H9 (cell line): ENCODE measurements at regions not wholly inside any gene's neighbourhood (a gene's known extent, or its start where the extent isn't known, plus 50 kb on each side); places are given as distances from the start of the nearest gene placed in this dataset.

Experiments
- DNase-seq: peaks from one replicate; pipeline ENCODE4 v3.0.0-alpha.2; 2017
- H2AFZ ChIP-seq: one replicate; pipeline ENCODE4 v1.6.1; 2013; ENCODE audit warnings: mild to moderate bottlenecking, low read length, control low read depth, moderate library complexity
- H2AK5ac ChIP-seq: 2 replicates; pipeline ENCODE4 v1.6.1; 2013; ENCODE audit warnings: low read length, control low read depth, mixed read lengths; ENCODE audit not compliant: insufficient read length
- H2BK120ac ChIP-seq: one replicate; pipeline ENCODE4 v1.6.1; 2013; ENCODE audit warnings: low read depth, mild to moderate bottlenecking, low read length, control low read depth, inconsistent platforms; ENCODE audit not compliant: poor library complexity, severe bottlenecking
- H2BK12ac ChIP-seq: 2 replicates; pipeline ENCODE4 v1.6.1; 2013; ENCODE audit warnings: low read length, control low read depth, mixed read lengths, low read depth; ENCODE audit not compliant: insufficient read length
- H2BK15ac ChIP-seq: 2 replicates; pipeline ENCODE4 v1.6.1; 2013; ENCODE audit warnings: low read depth, low read length, control low read depth
- H2BK20ac ChIP-seq: one replicate; pipeline ENCODE4 v1.6.1; 2013; ENCODE audit warnings: low read depth, mild to moderate bottlenecking, low read length, control low read depth, inconsistent platforms; ENCODE audit not compliant: poor library complexity, severe bottlenecking
- H2BK5ac ChIP-seq: 2 replicates; pipeline ENCODE4 v1.6.1; 2013; ENCODE audit warnings: low read length, control low read depth, mixed read lengths; ENCODE audit not compliant: insufficient read length
- H3K14ac ChIP-seq: 2 replicates; pipeline ENCODE4 v1.6.1; 2013; ENCODE audit warnings: low read length, control low read depth; ENCODE audit not compliant: insufficient read depth
- H3K18ac ChIP-seq: 2 replicates; pipeline ENCODE4 v1.6.1; 2013; ENCODE audit warnings: low read depth, mild to moderate bottlenecking, mixed read lengths, low read length, control low read depth; ENCODE audit not compliant: insufficient read length
- H3K23ac ChIP-seq: 2 replicates; pipeline ENCODE4 v1.6.1; 2013; ENCODE audit warnings: low read length, control low read depth, mixed read lengths, low read depth; ENCODE audit not compliant: insufficient read length
- H3K23me2 ChIP-seq: 2 replicates; pipeline ENCODE4 v1.6.1; 2013; ENCODE audit warnings: low read depth, mild to moderate bottlenecking, mixed read lengths, low read length, control low read depth; ENCODE audit not compliant: insufficient read length, poor library complexity, severe bottlenecking
- H3K27ac ChIP-seq: 2 replicates; pipeline ENCODE4 v1.5.1; 2013; ENCODE audit warnings: low read length, control low read depth, mixed read lengths, low read depth; ENCODE audit not compliant: insufficient read length
- H3K27me3 ChIP-seq: 2 replicates; pipeline ENCODE4 v1.6.1; 2013; ENCODE audit warnings: low read length, control low read depth, inconsistent platforms; ENCODE audit not compliant: insufficient read depth
- H3K4ac ChIP-seq: 2 replicates; pipeline ENCODE4 v1.6.1; 2013; ENCODE audit warnings: low read depth, mild to moderate bottlenecking, control low read depth, inconsistent platforms, low read length, moderate library complexity
- H3K4me1 ChIP-seq: 2 replicates; pipeline ENCODE4 v1.6.1; 2013; ENCODE audit warnings: low read length, control low read depth, inconsistent platforms; ENCODE audit not compliant: insufficient read depth
- H3K4me2 ChIP-seq: 2 replicates; pipeline ENCODE4 v1.6.1; 2013; ENCODE audit warnings: low read length, control low read depth, mixed read lengths; ENCODE audit not compliant: insufficient read length, insufficient read depth
- H3K56ac ChIP-seq: 2 replicates; pipeline ENCODE4 v1.6.1; 2013; ENCODE audit warnings: low read depth, mild to moderate bottlenecking, mixed read lengths, low read length, control low read depth; ENCODE audit not compliant: insufficient read length
- H3K79me1 ChIP-seq: 2 replicates; pipeline ENCODE4 v1.6.1; 2013; ENCODE audit warnings: low read depth, mild to moderate bottlenecking, moderate library complexity, low read length, control low read depth, inconsistent platforms; ENCODE audit not compliant: insufficient read depth, poor library complexity, severe bottlenecking
- H3K79me2 ChIP-seq: 2 replicates; pipeline ENCODE4 v1.6.1; 2013; ENCODE audit warnings: low read length, control low read depth, inconsistent platforms; ENCODE audit not compliant: insufficient read depth
- H3K9ac ChIP-seq: 2 replicates; pipeline ENCODE4 v1.6.1; 2013; ENCODE audit warnings: low read length, control low read depth, mixed read lengths; ENCODE audit not compliant: insufficient read length; ENCODE audit errors: extremely low read depth
- H3K9me3 ChIP-seq: one replicate; pipeline ENCODE4 v1.6.1; 2013; ENCODE audit warnings: low read depth, low read length, inconsistent platforms; ENCODE audit not compliant: control insufficient read depth
- H3T11ph ChIP-seq: one replicate; pipeline ENCODE4 v1.6.1; 2013; ENCODE audit warnings: mild to moderate bottlenecking, low read length, control low read depth, inconsistent platforms
- H4K20me1 ChIP-seq: one replicate; pipeline ENCODE4 v1.6.1; 2013; ENCODE audit not compliant: control insufficient read depth, insufficient read length, insufficient read depth
- H4K5ac ChIP-seq: 2 replicates; pipeline ENCODE4 v1.6.1; 2013; ENCODE audit warnings: low read depth, mild to moderate bottlenecking, mixed read lengths, low read length, control low read depth; ENCODE audit not compliant: insufficient read length
- H4K8ac ChIP-seq: replicated peaks from 2 replicates; pipeline ENCODE4 v1.6.1; 2013; ENCODE audit warnings: low read length, control low read depth, mixed read lengths, low read depth; ENCODE audit not compliant: insufficient read length
- H4K91ac ChIP-seq: 2 replicates; pipeline ENCODE4 v1.6.1; 2013; ENCODE audit warnings: low read depth, mild to moderate bottlenecking, moderate library complexity, mixed read lengths, low read length, control low read depth; ENCODE audit not compliant: insufficient read length
- H3K27ac Mint-ChIP-seq, 3 experiments: 2 replicates in 2 of 3; 3 replicates in 1 of 3; pipeline ENCODE4 v1.8.0; 2020 to 2021; ENCODE audit warnings: mixed read lengths in 3 of 3, mild to moderate bottlenecking in 1 of 3, moderate library complexity in 1 of 3
- H3K27me3 Mint-ChIP-seq: 2 replicates; pipeline ENCODE4 v1.8.0; 2021; ENCODE audit warnings: low read depth, mild to moderate bottlenecking, moderate library complexity, mixed read lengths
- H3K36me3 Mint-ChIP-seq, 3 experiments: 2 replicates in 2 of 3; 3 replicates in 1 of 3; pipeline ENCODE4 v1.8.0; 2020 to 2021; ENCODE audit warnings: low read depth in 3 of 3, mixed read lengths in 3 of 3; ENCODE audit not compliant: insufficient read depth in 1 of 3
- H3K4me1 Mint-ChIP-seq, 2 experiments: 2 replicates each; pipeline ENCODE4 v1.8.0; 2020; ENCODE audit warnings: mixed read lengths in 2 of 2
- H3K4me3 Mint-ChIP-seq, 2 experiments: 2 replicates in 1 of 2; 3 replicates in 1 of 2; pipeline ENCODE4 v1.8.0; 2020 to 2021; ENCODE audit warnings: mild to moderate bottlenecking in 2 of 2, mixed read lengths in 2 of 2, moderate library complexity in 1 of 2
- H3K9me3 Mint-ChIP-seq, 2 experiments: 2 replicates in 1 of 2; 3 replicates in 1 of 2; pipeline ENCODE4 v1.8.0; 2020; ENCODE audit warnings: mild to moderate bottlenecking in 2 of 2, mixed read lengths in 2 of 2, moderate library complexity in 1 of 2
- WGBS: extraction: QIAGEN DNeasy Blood & Tissue Kit; methylation state at CpG from one replicate; pipeline ENCODE4 v1.1.7; 2013; ENCODE audit warnings: missing lambda C conversion rate, low lambda C conversion rate, mixed read lengths; ENCODE audit not compliant: insufficient read length; ENCODE audit errors: extremely low coverage; 5-methylcytosine and 5-hydroxymethylcytosine counted together
- TF ChIP-seq, protein P1 (sequence below): fragments of 200-600 bp; sonication (generic); conservative IDR thresholded peaks from 3 replicates; pipeline ENCODE4 v1.8.0; 2021; ENCODE audit warnings: antibody characterized with exemption, mild to moderate bottlenecking

DNA sequence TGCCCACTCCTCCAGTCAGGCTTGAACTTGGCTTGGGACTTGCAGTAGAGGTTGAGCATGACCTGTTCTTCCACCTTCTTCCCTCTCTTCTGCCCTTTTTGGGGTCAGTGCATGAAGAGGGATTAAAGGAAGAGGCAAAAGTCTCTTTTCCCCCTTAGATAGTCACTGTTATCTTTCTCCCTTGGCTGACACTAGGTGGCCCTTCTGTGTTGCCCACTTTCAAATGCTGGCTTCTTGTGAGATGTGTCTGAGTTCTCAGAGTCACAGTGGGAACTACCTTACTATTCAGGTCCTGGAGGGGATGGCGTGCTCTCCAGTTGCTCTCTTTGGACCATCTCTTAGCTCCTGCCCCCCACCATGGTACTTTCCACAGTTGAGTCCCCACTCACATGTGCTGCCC, 73.6 kb downstream of the GPR65 start:
- no peaks in the 10 kb centered on the region for H3K79me1 ChIP-seq
- no peak overlapping the region for H2BK120ac ChIP-seq
- no peak overlapping the region for H2BK15ac ChIP-seq
- Mint-ChIP-seq H3K9me3 (no peaks in the 10 kb centered on the region), H3K4me1 (no peaks in the 10 kb centered on the region), H3K27me3 (no peaks in the 10 kb centered on the region; the same call in 1 of the 2 replicates), H3K27ac (no peak overlapping the region), H3K4me3 (no peak overlapping the region), H3K36me3 (no peaks in the 10 kb centered on the region)
- no peak overlapping the region for H2BK12ac ChIP-seq
- no peak overlapping the region for H3K4ac ChIP-seq
- no peak overlapping the region for H4K91ac ChIP-seq
- TF ChIP-seq, protein P1, sequence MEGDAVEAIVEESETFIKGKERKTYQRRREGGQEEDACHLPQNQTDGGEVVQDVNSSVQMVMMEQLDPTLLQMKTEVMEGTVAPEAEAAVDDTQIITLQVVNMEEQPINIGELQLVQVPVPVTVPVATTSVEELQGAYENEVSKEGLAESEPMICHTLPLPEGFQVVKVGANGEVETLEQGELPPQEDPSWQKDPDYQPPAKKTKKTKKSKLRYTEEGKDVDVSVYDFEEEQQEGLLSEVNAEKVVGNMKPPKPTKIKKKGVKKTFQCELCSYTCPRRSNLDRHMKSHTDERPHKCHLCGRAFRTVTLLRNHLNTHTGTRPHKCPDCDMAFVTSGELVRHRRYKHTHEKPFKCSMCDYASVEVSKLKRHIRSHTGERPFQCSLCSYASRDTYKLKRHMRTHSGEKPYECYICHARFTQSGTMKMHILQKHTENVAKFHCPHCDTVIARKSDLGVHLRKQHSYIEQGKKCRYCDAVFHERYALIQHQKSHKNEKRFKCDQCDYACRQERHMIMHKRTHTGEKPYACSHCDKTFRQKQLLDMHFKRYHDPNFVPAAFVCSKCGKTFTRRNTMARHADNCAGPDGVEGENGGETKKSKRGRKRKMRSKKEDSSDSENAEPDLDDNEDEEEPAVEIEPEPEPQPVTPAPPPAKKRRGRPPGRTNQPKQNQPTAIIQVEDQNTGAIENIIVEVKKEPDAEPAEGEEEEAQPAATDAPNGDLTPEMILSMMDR = peak; percentile 25; the same call in 1 of the 3 replicates
- H3T11ph ChIP-seq = no peak overlapping the region
- no peak overlapping the region for H2BK5ac ChIP-seq
- H4K5ac ChIP-seq = no peak overlapping the region
- no peak overlapping the region for H3K4me2 ChIP-seq
- H3K27me3 ChIP-seq = no peaks in the 10 kb centered on the region
- H4K8ac ChIP-seq = no peak overlapping the region
- H3K23ac ChIP-seq = no peak overlapping the region
- WGBS = no CpG with 5 or more reads among the region's 1 CpG
- no peak overlapping the region for H3K18ac ChIP-seq
- H4K20me1 ChIP-seq = no peaks in the 10 kb centered on the region
- no peak for DNase-seq
- no peak overlapping the region for H3K27ac ChIP-seq
- H3K9ac ChIP-seq = no peak overlapping the region
- H3K14ac ChIP-seq = no peak overlapping the region
- H3K4me1 ChIP-seq = no peaks in the 10 kb centered on the region
- H2AFZ ChIP-seq = no peak overlapping the region
- H3K79me2 ChIP-seq = no peaks in the 10 kb centered on the region
- H2BK20ac ChIP-seq = peak overlapping the region; percentile 34
- no peaks in the 10 kb centered on the region for H3K9me3 ChIP-seq
- no peaks in the 10 kb centered on the region for H3K23me2 ChIP-seq
- no peak overlapping the region for H2AK5ac ChIP-seq
- H3K56ac ChIP-seq = no peak overlapping the region
